Astrocyte (in vitro differentiated cells and primary cell): ENCODE measurements at regions not wholly inside any gene's neighbourhood (a gene's known extent, or its start where the extent isn't known, plus 50 kb on each side); places are given as distances from the start of the nearest gene placed in this dataset.
A peak's percentile ranks its signal among the peaks of the same experiment; 100 is the strongest.

ENCODE experiments used
- DNase-seq: peaks from one replicate; pipeline ENCODE4 v3.0.0-alpha.2; 2010; ENCODE audit warnings: low read depth
- FAIRE-seq: peaks from 2 replicates; lab custom pipeline; 2011; peaks lifted over from hg19 to GRCh38; lab: Jason Lieb, UNC
- H2AFZ ChIP-seq: 2 replicates; pipeline ENCODE4 v1.6.0; 2012; ENCODE audit warnings: low read depth, low read length, inconsistent platforms
- H3K27ac ChIP-seq: 2 replicates; pipeline ENCODE4 v1.5.1; 2011; ENCODE audit warnings: low read depth, low read length, inconsistent platforms
- H3K27me3 ChIP-seq: 2 replicates; pipeline ENCODE4 v1.6.0; 2011; ENCODE audit warnings: low read length, inconsistent platforms; ENCODE audit not compliant: insufficient read depth
- H3K36me3 ChIP-seq: 2 replicates; pipeline ENCODE4 v1.5.1; 2011; ENCODE audit warnings: low read length, inconsistent platforms; ENCODE audit not compliant: insufficient read depth
- H3K4me1 ChIP-seq: 2 replicates; pipeline ENCODE4 v1.5.1; 2011; ENCODE audit warnings: low read length, inconsistent platforms; ENCODE audit not compliant: insufficient read depth
- H3K4me2 ChIP-seq: 2 replicates; pipeline ENCODE4 v1.6.0; 2012; ENCODE audit warnings: low read length, inconsistent platforms
- H3K4me3 ChIP-seq: 2 replicates; pipeline ENCODE4 v1.5.1; 2011; ENCODE audit warnings: low read depth, mild to moderate bottlenecking, low read length, inconsistent platforms; ENCODE audit not compliant: insufficient read depth
- H3K79me2 ChIP-seq: 2 replicates; pipeline ENCODE4 v1.6.0; 2012; ENCODE audit warnings: mild to moderate bottlenecking, low read length, inconsistent platforms; ENCODE audit not compliant: insufficient read depth
- H3K9ac ChIP-seq: 2 replicates; pipeline ENCODE4 v1.6.0; 2012; ENCODE audit warnings: mild to moderate bottlenecking, low read length, inconsistent platforms
- H3K9me3 ChIP-seq: 2 replicates; pipeline ENCODE4 v1.5.1; 2012; ENCODE audit warnings: low read depth, mild to moderate bottlenecking, low read length, inconsistent platforms; ENCODE audit not compliant: insufficient read depth
- H4K20me1 ChIP-seq: 2 replicates; pipeline ENCODE4 v1.6.0; 2012; ENCODE audit warnings: low read length, inconsistent platforms; ENCODE audit not compliant: insufficient read depth
- H3K27ac Mint-ChIP-seq: one replicate; pipeline ENCODE4 v1.8.0; 2021; ENCODE audit warnings: mild to moderate bottlenecking, mixed read lengths; ENCODE audit not compliant: unreplicated experiment
- H3K27me3 Mint-ChIP-seq: one replicate; pipeline ENCODE4 v1.8.0; 2021; ENCODE audit warnings: low read depth, mixed read lengths; ENCODE audit not compliant: unreplicated experiment
- H3K36me3 Mint-ChIP-seq: one replicate; pipeline ENCODE4 v1.8.0; 2021; ENCODE audit warnings: low read depth, mixed read lengths; ENCODE audit not compliant: unreplicated experiment
- H3K4me1 Mint-ChIP-seq: one replicate; pipeline ENCODE4 v1.8.0; 2021; ENCODE audit warnings: low read depth, mixed read lengths; ENCODE audit not compliant: unreplicated experiment
- H3K4me3 Mint-ChIP-seq: one replicate; pipeline ENCODE4 v1.8.0; 2021; ENCODE audit warnings: mild to moderate bottlenecking, moderate library complexity, mixed read lengths; ENCODE audit not compliant: unreplicated experiment
- H3K9me3 Mint-ChIP-seq: one replicate; pipeline ENCODE4 v1.8.0; 2021; ENCODE audit warnings: mild to moderate bottlenecking, mixed read lengths; ENCODE audit not compliant: unreplicated experiment
- CTCF ChIP-seq: IDR thresholded peaks from 2 replicates; pipeline ENCODE4 v1.5.1; 2011; ENCODE audit warnings: low read depth, mild to moderate bottlenecking, inconsistent platforms, low read length, moderate library complexity; ENCODE audit not compliant: insufficient read depth
- EZH2 ChIP-seq: IDR thresholded peaks from 2 replicates; pipeline ENCODE4 v1.6.1; 2012; ENCODE audit warnings: mild to moderate bottlenecking, low read length, inconsistent platforms; ENCODE audit not compliant: insufficient read depth

DNA sequence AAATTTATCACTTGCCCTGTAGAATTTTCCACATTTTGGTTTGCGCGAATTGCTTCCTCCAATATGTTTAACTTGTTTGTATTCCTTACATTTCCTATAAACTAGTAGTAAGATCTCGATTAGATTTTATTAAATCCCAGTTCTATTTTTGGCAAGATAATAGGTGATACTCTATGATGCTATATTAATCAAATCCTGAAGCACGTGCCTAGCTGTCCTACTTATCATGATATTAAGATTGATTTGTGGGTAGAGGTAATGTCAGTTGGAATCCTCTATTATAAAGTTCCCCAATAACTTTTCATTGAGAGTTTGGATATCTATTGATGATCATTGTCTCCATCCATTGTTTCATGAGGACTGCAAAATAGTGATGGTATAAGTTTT is 82.8 kb upstream of the RIPOR2 start:
- Histone ChIP-seq H3K4me3 (no peak overlapping the region), H3K9me3 (no peaks in the 10 kb centered on the region), H3K27me3 (no peaks in the 10 kb centered on the region), H3K4me2 (no peak overlapping the region), H4K20me1 (no peaks in the 10 kb centered on the region), H2AFZ (no peak overlapping the region), H3K4me1 (peaks cover 9% of the 10 kb centered on the region), H3K27ac (no peak overlapping the region), H3K9ac (no peak overlapping the region), H3K79me2 (no peaks in the 10 kb centered on the region), H3K36me3 (no peaks in the 10 kb centered on the region)
- Mint-ChIP-seq H3K4me1 (peaks cover 22% of the 10 kb centered on the region), H3K4me3 (no peak overlapping the region), H3K27ac (no peak overlapping the region), H3K36me3 (no peaks in the 10 kb centered on the region), H3K27me3 (no peaks in the 10 kb centered on the region), H3K9me3 (no peaks in the 10 kb centered on the region)
- no peak for DNase-seq
- TF ChIP-seq CTCF (no peak), EZH2 (no peak)
- FAIRE-seq: no peak

DNA sequence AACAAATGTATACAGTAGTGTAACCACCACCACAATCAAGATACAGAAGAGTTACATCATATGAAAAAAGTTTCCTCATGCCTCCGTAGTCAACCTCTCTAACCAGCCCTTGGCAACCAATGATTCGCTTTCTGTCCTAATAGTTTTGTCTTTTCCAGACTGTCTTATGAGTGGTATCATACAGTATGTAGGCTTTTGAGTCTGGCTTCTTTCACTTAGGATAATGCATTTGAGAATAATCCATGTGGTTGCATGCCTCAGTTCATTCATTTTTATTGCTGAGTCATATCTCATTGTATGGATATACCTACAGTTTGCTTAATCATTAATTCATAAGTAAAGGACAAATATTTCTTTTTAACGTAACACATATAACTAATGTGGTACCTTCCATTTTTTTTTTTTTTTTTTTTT is 86.4 kb upstream of the RIPOR2 start:
- Histone ChIP-seq H4K20me1 (no peaks in the 10 kb centered on the region), H3K9ac (no peak overlapping the region), H3K27ac (no peak overlapping the region), H3K9me3 (no peaks in the 10 kb centered on the region), H3K36me3 (no peaks in the 10 kb centered on the region), H3K4me1 (no peaks in the 10 kb centered on the region), H2AFZ (no peak overlapping the region), H3K4me2 (no peak overlapping the region), H3K4me3 (no peak overlapping the region), H3K79me2 (no peaks in the 10 kb centered on the region), H3K27me3 (no peaks in the 10 kb centered on the region)
- DNase-seq (peak; percentile 61), FAIRE-seq (no peak)
- H3K36me3 Mint-ChIP-seq: no peaks in the 10 kb centered on the region
- no peaks in the 10 kb centered on the region for H3K9me3 Mint-ChIP-seq
- no peaks in the 10 kb centered on the region for H3K27me3 Mint-ChIP-seq
- H3K4me3 Mint-ChIP-seq: no peak overlapping the region
- no peak for TF ChIP-seq CTCF
- TF ChIP-seq EZH2: no peak
- peak overlapping the region; percentile 8 for H3K27ac Mint-ChIP-seq
- peaks cover 17% of the 10 kb centered on the region for H3K4me1 Mint-ChIP-seq

GRCh38 chr6:25023781-25024180 is 88.0 kb upstream of the RIPOR2 start:
- H3K9me3 Mint-ChIP-seq: no peaks in the 10 kb centered on the region
- Histone ChIP-seq H3K4me3 (no peak overlapping the region), H3K9me3 (no peaks in the 10 kb centered on the region), H3K79me2 (no peaks in the 10 kb centered on the region), H3K4me1 (no peaks in the 10 kb centered on the region), H3K36me3 (no peaks in the 10 kb centered on the region), H4K20me1 (no peaks in the 10 kb centered on the region), H3K27me3 (no peaks in the 10 kb centered on the region), H3K27ac (no peak overlapping the region), H2AFZ (no peak overlapping the region), H3K9ac (no peak overlapping the region), H3K4me2 (no peak overlapping the region)
- no peak for TF ChIP-seq EZH2
- no peak for TF ChIP-seq CTCF
- no peaks in the 10 kb centered on the region for H3K27me3 Mint-ChIP-seq
- no peak overlapping the region for H3K27ac Mint-ChIP-seq
- peaks cover 11% of the 10 kb centered on the region for H3K4me1 Mint-ChIP-seq
- H3K36me3 Mint-ChIP-seq: no peaks in the 10 kb centered on the region
- no peak for FAIRE-seq
- H3K4me3 Mint-ChIP-seq: no peak overlapping the region
- no peak for DNase-seq
